HG03045 (cell line): ENCODE measurements at regions not wholly inside any gene's neighbourhood (a gene's known extent, or its start where the extent isn't known, plus 50 kb on each side); places are given as distances from the start of the nearest gene placed in this dataset.
"Not testable (repeated sequence)": the region's sequence is repeated elsewhere in the genome, so short reads cannot be mapped to it uniquely, and the experiment has no call there.

Source experiments
- ATAC-seq: cut with Tn5 transposase; IDR thresholded peaks from one replicate; pipeline ENCODE4 v1.9.1; 2021; ENCODE audit warnings: mild to moderate bottlenecking, moderate library complexity; ENCODE audit not compliant: unreplicated experiment

- ATAC-seq: no peak
Observed at GRCh38 chr2:167383610-167384194, 495.4 kb downstream of the XIRP2 start.

DNA sequence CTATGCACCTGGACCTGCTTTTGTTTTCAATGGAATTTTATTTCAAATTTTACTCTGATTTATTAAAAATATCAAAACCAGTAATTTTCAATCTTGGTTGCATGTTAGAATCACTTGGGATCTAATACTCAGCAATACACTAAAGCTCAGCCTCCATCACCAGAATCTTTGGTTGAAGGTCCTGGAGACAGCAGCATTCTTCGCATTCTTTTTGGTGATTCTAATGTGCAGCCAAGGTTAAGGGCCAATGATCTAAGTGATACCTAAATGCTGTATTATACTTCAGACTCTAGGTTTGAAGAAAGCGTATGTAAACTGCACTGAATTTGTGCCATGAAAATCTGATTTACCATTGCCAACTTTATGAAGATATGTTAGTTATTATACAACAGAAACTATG is 493.1 kb downstream of the XIRP2 start:
- no peak for ATAC-seq

- no peak for ATAC-seq
Observed at GRCh38 chr2:167380555-167380954, 492.3 kb downstream of the XIRP2 start.

GRCh38 chr2:167380094-167380493 is 491.8 kb downstream of the XIRP2 start:
- no peak for ATAC-seq

- no peak for ATAC-seq
Observed at GRCh38 chr2:167369083-167369482, 480.8 kb downstream of the XIRP2 start.

GRCh38 chr2:167368371-167368770 is 480.1 kb downstream of the XIRP2 start:
- no peak for ATAC-seq

DNA sequence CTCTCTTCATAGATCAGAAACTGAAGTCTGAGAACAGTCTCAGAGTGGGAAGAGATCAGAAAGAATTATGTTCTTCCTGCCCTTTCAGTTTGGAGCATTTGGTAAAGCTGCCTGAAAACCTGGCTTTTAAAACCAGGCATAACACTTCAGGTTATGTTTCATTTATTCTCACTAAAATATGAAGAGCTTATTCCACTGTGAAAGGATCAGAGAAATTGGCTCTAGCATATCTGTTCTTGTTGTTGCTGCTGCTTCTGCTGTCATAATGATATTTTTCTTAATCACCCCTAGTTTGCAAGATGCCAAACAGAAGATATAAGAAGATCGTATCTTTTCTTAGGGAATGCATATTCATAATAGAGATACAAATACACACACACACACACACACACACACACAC is 476.9 kb downstream of the XIRP2 start:
- no peak for ATAC-seq

- ATAC-seq: no peak
Observed at GRCh38 chr2:167361426-167361825, 473.1 kb downstream of the XIRP2 start.

DNA sequence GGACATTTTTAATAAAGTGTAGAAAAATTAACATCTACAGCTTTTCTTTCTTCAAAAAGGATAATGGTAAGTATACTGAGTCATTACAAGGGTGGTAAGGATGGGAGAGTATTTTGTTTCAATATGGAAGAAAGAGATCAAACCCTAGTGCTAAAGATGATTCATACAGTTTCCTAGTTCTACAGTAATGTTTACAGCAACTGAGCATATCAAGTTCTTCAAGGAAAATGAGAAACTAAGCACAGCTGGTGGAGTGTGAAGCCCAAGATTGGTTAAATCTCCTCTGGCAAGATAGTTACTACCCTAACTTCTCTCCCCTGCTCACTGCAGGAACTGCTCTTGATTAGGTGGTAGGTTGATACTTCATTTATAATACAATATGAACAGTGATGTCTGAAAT is 467.5 kb downstream of the XIRP2 start:
- ATAC-seq: no peak

DNA sequence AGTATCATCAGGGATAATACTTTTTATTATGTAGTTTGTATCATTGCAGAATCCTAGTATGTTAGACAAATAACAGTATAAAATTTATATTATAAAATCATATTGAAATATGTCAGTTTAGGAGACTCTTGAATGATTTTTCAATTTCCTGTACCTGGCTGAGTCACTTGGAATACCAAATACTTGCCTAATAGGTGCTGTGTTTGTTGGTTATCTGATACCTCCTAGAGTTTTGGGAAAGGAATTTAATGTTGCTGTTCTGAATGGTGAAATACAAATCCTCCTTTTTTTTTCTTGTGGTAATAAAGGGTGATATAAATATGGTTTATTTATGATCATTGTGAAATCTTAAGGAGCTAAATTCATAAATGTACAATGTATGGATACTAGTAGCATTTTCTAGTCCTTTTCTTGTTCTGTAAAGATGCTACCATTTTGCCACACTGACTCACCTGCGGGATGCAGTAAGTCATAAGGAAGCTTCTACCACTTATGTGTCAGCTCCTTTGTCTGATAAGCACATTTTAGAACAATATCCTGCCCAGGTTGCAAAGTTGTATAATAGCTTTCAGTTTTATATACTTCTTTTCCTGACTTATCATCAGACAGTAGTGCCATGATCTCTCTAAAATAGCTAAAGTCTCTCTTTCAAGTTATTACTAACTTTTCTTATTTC is 465.5 kb downstream of the XIRP2 start:
- no peak for ATAC-seq

- no peak for ATAC-seq
Observed at GRCh38 chr2:167345559-167345958, 457.3 kb downstream of the XIRP2 start.

DNA sequence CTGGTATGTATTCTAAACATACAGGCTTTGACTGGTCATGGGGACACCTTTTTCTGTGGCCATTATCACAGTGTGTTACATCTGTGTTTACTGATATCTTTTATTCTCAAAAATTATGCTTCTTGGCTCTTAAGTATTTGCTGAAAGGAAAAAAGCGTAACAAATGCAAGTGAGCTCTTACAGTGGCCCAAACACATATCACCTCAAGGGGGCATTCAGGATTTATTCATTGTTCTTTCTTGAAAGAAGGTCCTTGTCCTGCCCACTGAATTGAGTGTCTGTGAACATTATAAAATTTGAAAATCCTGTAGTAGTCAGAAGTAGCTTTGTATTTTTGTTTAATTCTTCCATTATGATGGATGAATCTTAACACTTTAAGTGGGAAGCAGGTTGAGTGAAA is 454.5 kb downstream of the XIRP2 start:
- ATAC-seq: no peak

GRCh38 chr2:167340322-167340721 is 452.0 kb downstream of the XIRP2 start:
- ATAC-seq: no peak

DNA sequence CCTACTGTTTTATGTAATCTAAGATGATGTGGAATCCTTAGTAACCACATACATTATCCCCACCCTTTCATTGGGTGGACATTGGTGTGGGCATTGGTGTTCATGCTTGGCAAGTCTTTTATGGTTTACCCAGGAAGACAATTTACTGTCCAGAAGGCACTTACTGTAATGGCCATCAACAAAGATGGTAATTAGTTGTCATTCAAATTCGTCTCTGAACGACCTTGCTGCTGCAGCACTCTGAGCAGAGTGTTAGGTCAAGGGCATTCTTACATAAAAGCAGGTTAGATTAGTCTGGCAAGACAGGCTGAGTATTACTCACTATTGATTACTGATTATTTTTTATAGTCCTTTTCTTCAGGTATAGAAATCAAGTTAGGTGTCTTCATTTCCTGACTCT is 447.9 kb downstream of the XIRP2 start:
- ATAC-seq: no peak

GRCh38 chr2:167335541-167335992 is 447.3 kb downstream of the XIRP2 start:
- ATAC-seq: no peak

GRCh38 chr2:167334146-167334742 is 446.0 kb downstream of the XIRP2 start:
- no peak for ATAC-seq

- ATAC-seq: no peak
Observed at GRCh38 chr2:167333245-167333644, 445.0 kb downstream of the XIRP2 start.

GRCh38 chr2:167332358-167332757 is 444.1 kb downstream of the XIRP2 start:
- ATAC-seq: no peak

GRCh38 chr2:167331636-167332232 is 443.5 kb downstream of the XIRP2 start:
- no peak for ATAC-seq

GRCh38 chr2:167328808-167329207 is 440.5 kb downstream of the XIRP2 start:
- not testable (repeated sequence) for ATAC-seq

DNA sequence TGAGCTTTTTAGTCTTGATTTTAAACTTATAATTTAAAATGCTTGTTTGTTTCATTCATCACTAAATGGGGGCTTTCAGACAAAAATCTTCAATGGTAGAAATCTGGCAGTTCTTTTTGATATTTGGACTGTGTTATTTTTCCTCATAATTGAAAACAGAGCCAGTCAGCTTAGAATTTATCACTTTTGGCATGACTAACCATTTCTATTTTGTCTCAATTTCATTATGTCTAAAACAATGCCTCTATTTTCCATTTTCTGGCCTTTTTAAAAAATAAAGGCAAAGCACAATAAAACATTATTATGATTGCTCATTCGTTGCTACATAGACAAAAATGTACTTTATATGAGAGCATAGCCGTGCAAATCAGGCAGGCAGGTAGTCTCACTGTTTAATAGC is 434.5 kb downstream of the XIRP2 start:
- no peak for ATAC-seq

DNA sequence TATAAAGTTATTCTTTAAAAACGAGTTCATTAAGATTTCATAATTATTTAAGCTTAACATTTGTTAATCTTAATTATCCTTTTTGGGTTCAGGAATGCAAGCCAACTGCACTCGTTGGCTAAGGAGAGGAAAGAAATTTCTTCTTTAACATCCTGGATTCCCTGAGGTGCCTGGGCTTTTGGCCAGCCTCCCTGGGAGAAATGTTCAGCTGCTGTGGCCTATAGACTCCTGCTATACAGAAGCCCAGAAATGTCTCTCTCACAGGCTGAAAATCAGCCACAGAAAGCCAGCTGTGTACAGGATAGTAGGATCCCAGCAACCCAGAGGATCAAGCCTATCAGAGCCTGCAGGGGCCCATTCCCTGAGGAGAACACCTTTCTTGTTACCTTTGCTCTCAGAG is 430.3 kb downstream of the XIRP2 start:
- ATAC-seq: no peak
